Retinal pigment epithelial cell (primary cell): ENCODE measurements at regions not wholly inside any gene's neighbourhood (a gene's known extent, or its start where the extent isn't known, plus 50 kb on each side); places are given as distances from the start of the nearest gene placed in this dataset.

Experiments used
- DNase-seq: peaks from one replicate; pipeline ENCODE4 v3.0.0-alpha.2; 2010; ENCODE audit warnings: low read depth
- H3K4me3 ChIP-seq: 2 replicates; pipeline ENCODE4 v1.5.1; 2011; ENCODE audit warnings: mild to moderate bottlenecking, low read length, control low read depth, moderate library complexity
- TF ChIP-seq, protein P1 (sequence below): conservative IDR thresholded peaks from 2 replicates; pipeline ENCODE4 v1.5.1; 2011; ENCODE audit warnings: low read depth, low read length, control low read depth, inconsistent platforms

GRCh38 chr13:38590230-38590629 lies 96.6 kb upstream of the FREM2 start:
- TF ChIP-seq, protein P1, sequence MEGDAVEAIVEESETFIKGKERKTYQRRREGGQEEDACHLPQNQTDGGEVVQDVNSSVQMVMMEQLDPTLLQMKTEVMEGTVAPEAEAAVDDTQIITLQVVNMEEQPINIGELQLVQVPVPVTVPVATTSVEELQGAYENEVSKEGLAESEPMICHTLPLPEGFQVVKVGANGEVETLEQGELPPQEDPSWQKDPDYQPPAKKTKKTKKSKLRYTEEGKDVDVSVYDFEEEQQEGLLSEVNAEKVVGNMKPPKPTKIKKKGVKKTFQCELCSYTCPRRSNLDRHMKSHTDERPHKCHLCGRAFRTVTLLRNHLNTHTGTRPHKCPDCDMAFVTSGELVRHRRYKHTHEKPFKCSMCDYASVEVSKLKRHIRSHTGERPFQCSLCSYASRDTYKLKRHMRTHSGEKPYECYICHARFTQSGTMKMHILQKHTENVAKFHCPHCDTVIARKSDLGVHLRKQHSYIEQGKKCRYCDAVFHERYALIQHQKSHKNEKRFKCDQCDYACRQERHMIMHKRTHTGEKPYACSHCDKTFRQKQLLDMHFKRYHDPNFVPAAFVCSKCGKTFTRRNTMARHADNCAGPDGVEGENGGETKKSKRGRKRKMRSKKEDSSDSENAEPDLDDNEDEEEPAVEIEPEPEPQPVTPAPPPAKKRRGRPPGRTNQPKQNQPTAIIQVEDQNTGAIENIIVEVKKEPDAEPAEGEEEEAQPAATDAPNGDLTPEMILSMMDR = no peak
- DNase-seq = no peak
- H3K4me3 ChIP-seq = no peak overlapping the region

GRCh38 chr13:38590796-38591507 lies 95.9 kb upstream of the FREM2 start:
- TF ChIP-seq, protein P1 = no peak
- no peak overlapping the region for H3K4me3 ChIP-seq
- no peak for DNase-seq

GRCh38 chr13:38602266-38602665 lies 84.6 kb upstream of the FREM2 start:
- DNase-seq = peak; percentile 25
- TF ChIP-seq, protein P1 = no peak
- H3K4me3 ChIP-seq = no peak overlapping the region

GRCh38 chr13:38606699-38607535 lies 80.0 kb upstream of the FREM2 start:
- TF ChIP-seq, protein P1 = no peak
- H3K4me3 ChIP-seq = no peak overlapping the region
- DNase-seq = no peak

GRCh38 chr13:38617936-38618335 lies 68.9 kb upstream of the FREM2 start:
- no peak overlapping the region for H3K4me3 ChIP-seq
- DNase-seq = no peak
- TF ChIP-seq, protein P1 = no peak

DNA sequence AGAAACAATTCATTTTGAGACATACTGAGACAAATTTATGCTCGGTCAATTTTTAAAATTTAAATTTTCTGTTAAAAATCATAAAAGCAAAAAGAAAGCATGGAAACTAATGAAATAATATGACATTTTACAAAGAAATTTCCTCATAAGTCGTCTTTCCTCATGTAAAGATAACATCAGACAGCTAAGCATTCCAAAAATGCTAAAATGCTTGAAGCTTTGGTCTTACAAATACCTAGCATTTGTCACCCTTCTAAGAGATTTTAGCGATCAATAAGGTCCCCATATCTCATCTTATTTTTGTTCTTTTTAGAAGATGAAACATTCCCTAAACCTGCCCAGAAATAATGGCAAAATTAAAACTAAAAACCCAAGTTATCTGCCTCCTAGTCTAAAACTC lies 68.5 kb upstream of the FREM2 start:
- TF ChIP-seq, protein P1 = no peak
- DNase-seq = no peak
- H3K4me3 ChIP-seq = no peak overlapping the region
